GM18520 (cell line): ENCODE measurements at regions not wholly inside any gene's neighbourhood (a gene's known extent, or its start where the extent isn't known, plus 50 kb on each side); places are given as distances from the start of the nearest gene placed in this dataset.
"Not testable (repeated sequence)": the region's sequence is repeated elsewhere in the genome, so short reads cannot be mapped to it uniquely, and the experiment has no call there.

Experiments
- ATAC-seq: cut with Tn5 transposase; IDR thresholded peaks from one replicate; pipeline ENCODE4 v1.9.1; 2021; ENCODE audit not compliant: unreplicated experiment

DNA sequence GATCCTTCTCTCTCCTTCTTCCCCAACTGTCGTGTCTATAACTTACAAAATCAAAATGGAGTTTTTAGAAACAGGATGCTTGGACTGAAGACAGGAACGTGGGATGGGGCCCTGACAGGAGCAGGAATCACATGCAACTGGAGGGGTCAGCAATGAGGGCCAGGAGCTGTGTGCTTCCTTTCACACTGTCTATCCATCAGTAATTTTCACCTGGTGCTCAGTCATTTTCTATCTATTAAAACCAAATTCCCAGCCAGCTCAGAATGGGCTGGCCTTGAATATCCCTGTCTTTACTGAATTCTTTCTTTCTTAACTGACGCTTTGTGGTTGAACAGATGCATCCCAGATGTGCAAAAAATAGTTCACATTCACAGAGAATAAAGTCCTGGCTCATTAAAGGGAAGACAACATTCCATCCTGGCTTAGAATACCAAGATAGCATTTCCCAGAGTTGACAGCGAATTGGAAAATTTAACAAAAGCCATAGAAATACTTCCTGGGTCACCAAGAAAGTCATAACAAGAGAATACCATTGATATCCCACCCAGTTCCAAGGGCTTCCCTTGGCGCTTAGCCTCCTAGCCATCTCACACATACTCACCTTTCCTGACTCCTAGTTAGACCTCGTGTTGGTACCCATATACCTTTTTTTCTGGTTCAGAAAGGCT is 588.1 kb downstream of the TTLL7 start:
- not testable (repeated sequence) for ATAC-seq

DNA sequence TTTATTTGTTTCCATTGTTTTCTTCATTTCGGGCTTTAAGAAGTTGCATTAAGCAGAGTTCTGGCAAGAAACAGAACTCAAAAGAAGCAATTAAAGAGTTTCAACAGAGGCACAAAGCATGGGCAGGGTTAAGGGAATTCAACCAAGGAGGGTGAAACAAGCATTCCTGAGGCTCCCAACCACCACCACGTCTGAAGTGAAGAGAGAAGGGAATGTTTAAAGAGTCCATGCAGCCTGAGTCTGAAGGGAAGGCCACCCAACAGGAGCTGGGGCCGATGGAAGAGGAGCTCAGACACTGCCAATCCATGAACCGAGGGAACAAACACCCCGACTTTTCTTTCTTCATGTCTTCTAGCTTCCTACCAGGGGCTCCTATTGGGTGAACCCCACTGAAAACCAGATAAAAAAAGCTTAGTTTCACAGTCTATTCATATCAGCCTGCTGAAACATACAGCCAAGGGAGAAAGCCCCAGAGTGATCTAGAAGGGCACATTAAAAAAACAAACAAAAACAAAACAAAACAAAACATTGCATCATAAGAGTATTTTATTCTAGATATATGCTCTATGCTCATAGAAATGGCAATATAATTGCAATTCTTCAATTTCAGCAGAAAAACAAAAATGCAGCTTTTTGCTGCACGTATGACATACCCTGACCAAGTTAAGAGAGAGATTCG is 592.1 kb downstream of the TTLL7 start:
- ATAC-seq = not testable (repeated sequence)

DNA sequence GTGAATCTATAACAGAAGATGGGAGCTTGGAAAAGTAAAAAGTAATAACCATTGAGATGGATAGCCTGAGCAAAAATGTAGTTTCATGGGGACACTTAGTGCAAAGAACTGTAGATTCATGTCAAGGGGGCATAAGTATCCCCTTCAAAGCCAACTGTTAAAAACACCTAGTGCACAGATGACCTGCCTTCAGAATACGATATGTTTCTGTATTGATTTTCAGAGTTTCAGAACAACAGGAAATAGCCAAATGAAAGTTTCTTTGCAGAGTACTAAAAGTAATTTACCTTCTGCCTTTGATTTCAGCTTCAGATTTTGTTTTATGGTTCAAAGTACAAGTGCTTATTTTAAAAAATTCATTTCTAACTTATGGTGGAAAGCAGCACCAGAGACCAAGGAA is 593.1 kb downstream of the TTLL7 start:
- peak; percentile 51 for ATAC-seq

DNA sequence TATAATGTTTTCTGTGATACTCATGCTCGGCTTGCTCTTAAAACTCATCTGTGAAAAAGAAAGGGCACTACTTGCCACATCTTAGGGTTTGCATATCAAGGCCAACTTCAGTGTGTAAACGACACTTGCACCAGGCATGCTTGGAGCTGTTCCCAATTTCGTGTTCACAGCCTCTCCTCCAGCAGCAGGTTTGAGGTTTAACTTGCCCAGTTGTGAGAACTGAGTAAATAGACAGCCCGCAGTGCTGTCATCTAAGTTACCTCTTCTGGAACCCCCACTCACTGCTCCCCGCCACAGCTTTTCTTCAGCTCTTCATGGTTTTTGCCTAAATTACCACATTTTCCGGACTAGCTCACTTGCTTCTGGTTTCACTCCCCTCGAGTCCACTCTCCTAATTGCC is 595.4 kb downstream of the TTLL7 start:
- ATAC-seq = not testable (repeated sequence)

DNA sequence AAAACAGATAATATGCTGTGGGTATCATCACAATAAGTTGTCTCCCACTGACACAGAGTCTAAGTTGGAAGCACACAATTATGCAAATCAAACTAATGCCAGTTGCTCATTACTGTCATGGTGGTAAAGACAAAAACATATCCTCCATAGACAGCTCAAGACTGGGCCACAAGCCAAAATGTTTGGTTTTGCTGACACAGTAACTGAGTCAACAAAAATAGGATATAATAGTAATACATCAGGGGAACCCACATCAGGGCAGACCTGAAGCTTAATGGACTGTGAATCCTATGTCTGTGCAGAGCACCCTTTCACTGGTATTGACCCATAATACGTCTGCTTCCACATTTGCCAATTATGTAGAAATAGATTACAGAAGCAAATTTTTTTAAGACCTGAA is 597.8 kb downstream of the TTLL7 start:
- not testable (repeated sequence) for ATAC-seq

DNA sequence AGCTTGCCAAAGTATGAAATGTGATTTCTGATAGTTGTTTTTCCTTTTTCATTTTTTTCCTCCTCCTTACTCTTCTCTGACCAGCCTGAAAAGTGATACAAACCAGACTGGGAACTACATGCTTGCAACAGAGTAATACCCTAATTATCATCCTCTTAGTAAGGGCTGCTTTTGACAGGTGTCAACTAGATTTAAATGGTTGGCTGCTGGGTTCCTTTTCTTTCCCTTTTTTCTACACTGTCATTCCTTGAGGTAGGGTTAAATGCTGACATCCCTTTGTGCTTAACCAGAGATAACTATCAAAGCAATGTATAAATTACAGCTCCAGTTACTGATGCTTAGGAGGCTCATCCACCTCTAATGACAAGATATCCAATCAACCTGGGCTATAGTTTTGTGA is 598.8 kb downstream of the TTLL7 start:
- not testable (repeated sequence) for ATAC-seq

DNA sequence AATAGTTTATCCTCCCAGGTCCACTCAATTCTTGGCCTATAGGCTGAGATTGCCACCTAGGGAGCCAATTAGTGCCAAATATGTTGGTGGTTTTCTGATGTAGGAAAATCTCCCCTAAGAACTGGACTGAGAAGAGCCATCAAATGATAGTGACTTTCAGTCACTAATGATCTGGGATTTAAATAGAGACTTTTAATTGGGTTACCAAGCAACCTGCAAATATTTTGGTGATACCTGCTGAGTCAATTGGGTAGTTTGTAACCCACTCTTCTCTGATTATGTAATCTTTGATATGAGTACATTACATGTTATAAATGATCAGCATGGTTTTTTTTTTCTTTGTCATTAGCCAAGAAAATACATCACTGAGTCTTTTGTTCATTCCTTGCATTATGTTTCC is 600.8 kb downstream of the TTLL7 start:
- not testable (repeated sequence) for ATAC-seq

DNA sequence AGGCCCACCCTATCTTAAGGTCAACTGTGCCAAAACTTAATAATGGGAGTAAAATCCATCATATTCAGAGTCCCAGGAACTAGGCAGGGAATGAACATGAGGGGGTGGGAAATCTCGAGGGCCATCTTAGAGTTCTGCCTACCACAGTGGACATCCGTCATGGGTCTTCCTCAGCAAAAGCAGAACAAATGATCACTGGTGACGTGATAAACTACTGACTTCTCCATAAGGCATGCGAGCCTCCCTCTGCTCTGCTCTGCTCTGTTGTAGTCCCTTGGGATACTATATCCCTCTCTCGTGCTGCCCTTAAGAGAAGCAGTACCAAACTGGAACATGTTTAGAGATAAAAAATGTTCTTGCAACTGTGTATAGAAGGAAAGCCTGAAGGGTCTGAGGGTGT is 603.8 kb downstream of the TTLL7 start:
- not testable (repeated sequence) for ATAC-seq

DNA sequence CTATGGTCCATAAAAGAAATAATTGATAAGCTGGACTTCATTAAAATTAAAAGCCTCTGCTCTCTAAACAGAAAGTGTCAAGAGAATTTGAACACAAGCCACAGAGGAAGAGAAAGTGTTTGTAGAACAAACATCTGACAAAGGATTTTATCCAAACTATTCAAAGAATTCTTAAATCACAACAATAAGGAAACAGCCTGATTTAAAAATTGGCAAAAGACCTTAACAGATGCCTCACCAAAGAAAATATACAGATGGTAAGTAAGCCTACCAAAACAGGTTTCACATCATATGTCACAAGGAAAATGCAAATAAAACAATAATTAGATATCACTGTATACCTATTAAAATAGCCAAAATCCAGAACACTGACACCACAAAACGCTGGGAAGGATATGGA is 612.0 kb downstream of the TTLL7 start:
- ATAC-seq = not testable (repeated sequence)

DNA sequence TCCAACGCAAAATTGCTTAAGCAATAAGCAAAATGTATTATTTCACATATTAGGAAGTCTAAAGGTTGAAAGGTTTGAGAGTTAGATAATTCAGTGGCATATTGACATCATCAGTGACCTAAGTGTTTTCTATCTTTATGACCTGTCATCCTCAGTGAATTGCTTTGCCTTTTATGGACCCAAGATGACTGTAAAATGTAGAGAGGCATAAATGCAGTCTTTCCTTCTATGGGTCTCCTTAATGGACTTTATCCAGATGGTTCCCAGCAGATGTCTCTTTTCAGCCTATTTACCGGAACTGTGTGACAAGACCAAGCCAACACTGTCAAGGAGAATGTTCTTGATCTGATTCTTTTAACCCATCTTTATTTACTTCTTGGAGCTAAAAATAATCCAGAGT is 615.8 kb downstream of the TTLL7 start:
- not testable (repeated sequence) for ATAC-seq

DNA sequence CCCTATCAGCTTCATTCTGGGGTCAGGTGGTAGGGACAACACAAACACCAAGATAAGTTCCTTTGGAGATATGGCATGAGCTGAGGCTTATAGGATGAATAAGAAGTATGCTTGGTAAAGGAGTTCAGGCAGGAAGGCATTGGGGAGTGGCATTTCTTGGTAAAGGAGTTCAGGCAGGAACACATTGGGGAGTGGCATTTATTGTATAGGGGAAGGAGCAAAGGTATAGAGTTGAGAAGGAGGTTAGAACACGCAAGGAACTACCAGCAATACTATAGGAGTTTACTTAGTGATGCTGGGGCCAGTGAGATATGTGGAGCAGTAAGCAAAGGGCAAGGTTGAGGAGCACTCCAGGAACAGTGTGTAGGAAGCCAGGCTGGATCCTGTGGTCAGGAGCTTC is 625.9 kb downstream of the TTLL7 start:
- not testable (repeated sequence) for ATAC-seq

DNA sequence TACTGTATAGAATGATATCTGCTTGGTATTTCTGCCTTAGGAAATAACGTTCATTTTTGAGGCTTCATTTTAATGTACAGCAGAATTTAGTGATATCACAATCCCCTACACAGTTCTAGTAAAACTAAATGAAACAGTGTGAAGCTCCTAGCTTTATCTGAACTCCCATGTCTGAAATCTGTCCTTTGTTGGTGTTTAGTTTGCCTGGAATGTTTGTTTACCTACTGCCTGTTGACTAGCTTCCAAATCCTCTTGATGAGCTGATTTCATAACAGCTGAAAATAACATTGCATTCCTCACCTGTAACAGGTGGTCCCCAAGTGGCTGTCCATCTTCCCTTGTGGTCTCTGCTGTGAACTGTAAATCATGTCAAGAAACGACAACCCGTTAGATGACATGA is 629.1 kb downstream of the TTLL7 start:
- not testable (repeated sequence) for ATAC-seq

DNA sequence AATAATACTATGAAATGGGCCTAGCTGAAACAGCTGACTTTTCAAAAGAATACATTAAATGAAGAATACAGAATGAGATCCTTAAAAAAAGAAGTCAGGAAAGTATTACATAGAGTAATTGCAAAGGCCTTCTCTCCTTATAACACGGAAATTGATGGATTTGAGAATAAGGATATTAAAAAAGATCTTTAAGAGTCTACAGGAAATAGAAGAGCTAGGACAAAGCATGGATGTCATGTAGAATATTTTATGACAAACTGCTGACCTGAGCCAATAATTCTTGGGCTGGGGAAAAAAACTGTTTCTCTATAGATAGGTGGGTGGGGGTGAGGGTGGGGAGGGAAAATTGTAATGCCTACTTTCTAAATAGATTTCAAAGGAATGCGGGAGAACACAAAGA is 633.6 kb downstream of the TTLL7 start:
- not testable (repeated sequence) for ATAC-seq

DNA sequence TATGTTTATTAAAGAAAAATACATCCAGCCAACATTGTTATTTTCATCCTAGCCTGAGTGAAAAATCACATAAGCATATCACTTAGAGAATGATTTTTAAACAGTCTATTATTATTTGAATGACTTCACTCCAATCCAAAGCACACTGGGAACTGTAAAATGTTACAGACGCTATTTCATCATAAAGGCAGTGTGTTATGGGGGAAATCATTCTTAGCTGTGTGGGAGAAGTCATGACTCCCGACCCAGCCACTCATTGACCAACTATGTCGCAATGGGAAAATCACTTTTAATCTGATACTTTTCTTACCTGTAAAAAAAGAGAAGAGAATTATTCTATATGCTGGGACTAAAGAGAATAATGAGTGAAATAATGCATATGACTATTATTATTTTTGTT is 653.6 kb downstream of the TTLL7 start:
- ATAC-seq = not testable (repeated sequence)

DNA sequence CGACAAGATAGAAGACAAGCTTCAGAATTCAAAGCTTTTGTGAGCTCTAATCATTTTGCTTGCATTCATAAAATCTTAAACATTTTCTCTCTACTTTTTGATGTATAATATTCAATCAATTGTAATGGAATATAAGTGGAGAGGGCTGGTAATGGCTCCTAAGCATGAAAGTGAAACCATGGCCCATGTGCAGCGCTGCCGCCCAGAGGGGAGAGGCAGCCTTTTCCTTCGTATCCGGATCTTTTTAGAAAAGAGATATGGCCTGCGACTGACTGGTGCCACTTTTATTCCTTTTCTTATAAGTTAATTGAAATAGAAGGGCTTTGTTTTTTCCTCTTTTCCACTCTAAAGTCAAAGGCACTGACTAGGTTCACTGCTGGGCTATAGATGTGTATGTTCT is 655.2 kb downstream of the TTLL7 start:
- ATAC-seq = not testable (repeated sequence)

DNA sequence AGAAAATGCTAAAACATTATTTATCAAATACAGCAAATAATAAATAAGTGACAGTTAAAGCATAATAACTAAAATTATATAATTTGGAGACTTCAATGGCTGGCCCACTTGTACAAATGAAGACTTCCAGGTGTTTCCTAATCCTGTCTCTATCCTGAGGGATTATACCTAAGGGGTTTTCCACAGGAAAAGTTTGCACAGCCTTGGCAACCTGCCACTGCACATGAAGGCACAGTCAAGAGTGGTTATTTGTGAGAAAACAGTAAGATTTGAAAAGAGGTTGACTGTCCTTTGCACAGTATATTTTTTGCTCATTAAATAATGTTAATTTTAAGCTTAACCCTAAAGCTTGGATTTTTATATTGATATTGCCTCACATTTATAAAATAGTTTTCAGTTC is 655.9 kb downstream of the TTLL7 start:
- ATAC-seq = not testable (repeated sequence)

DNA sequence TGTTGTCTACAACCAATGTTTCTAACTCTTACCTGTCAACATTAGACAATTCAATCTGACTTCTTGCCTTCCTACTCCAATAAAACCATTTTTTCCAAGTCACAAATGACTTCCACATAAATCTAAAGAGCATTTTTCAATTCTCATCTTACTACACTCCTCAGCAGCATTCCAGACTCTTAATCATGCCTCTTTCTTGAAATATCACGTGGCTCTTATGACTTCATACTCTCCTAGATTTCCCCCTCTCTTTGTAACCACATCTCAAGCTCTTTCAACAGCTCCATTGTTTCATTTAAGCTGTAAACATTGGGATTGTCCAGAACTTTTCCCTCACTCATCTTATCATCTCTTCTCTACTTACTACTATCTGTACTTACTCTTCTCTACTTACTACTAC is 666.6 kb downstream of the TTLL7 start:
- ATAC-seq = not testable (repeated sequence)

DNA sequence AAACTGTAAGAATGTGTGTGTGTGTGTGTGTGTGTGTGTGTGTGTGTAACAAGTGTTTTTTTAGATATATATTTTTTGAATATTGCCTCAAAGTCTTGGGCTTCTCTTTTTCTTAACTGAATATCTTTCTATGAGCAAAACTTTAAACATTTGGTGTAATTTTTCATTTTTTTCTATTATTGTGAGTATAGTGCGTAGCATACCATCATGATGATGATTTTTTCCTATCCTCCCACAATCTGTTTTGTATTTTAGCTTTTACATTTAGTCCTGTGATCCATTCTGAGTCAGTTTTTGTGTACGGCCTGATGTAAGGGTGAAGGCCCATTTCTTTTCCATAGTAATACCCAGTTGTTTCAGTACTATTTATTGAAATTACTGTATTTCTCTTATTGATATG is 680.6 kb downstream of the TTLL7 start:
- ATAC-seq = no peak

DNA sequence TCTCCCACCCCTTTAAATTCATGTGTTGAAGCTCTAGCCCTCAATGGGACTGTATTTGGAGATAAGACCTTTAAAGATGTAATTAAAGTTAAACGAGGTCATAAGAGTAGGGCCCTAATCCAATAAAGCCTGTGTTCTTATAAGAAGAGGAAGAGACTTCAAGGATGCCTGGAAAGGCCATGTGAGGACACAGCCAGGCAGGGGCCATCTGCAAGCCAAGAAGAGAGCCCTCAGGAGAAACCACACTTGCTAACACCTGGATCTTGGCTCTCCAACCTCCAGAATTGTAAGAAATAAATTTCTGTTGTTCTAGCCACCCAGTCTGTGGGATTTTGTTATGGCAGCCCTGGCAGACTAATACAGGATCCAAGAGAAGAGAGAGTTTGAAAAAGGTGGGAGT is 683.5 kb downstream of the TTLL7 start:
- ATAC-seq = not testable (repeated sequence)

DNA sequence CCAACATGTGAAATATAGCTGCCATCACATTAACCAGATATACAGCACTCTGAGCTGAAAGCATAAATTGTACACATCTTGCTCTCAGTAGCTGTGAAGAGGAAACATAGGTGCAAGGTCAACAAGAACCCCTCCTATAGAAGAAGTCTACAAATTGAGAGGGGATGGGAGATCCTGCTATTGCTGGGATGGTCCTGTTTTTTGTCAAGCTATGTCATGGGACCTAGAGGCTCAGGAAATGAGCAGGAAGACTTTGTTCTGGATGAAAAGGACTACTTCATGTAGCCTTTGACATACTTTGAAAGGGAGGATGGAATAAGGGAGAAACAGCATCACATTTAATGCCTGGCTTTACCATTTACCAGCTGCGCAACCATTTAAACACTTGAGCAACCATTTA is 688.8 kb downstream of the TTLL7 start:
- not testable (repeated sequence) for ATAC-seq

DNA sequence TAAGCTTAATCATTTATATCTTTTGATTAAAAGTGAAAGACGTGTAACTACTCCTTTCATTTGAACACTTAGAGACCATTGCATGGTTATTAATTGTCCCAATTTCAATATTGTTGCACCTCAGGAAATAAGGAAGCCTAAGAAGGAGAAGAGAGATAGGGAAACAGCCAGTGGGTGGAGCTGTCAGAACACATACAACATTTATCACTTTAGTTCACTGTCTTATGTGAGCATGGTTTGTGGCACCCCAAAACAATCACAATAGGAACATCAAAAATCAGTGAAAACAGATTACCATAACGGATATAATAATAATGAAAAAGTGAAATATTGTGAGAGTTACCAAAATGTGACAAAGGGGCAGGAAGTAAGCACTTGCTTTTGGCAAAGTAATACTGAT is 689.9 kb downstream of the TTLL7 start:
- not testable (repeated sequence) for ATAC-seq

DNA sequence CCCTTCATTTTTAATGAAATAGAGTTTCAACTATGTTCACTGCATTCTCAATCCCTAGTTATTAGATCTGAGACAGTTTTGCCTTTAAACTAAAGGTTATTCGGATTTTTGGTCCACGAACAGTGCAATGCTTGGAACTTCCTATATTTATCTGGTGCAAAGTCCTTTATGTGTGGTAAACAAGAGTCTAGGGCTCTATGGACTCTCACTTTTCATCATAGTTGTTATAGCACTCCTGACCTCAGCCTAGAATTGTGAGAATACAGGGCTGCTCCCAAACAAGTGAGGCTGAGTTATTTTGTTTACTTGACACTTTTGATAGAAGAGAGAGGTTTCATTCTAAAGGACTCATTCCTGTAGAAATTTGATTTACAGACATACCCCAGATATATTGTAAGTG is 692.1 kb downstream of the TTLL7 start:
- ATAC-seq = not testable (repeated sequence)

DNA sequence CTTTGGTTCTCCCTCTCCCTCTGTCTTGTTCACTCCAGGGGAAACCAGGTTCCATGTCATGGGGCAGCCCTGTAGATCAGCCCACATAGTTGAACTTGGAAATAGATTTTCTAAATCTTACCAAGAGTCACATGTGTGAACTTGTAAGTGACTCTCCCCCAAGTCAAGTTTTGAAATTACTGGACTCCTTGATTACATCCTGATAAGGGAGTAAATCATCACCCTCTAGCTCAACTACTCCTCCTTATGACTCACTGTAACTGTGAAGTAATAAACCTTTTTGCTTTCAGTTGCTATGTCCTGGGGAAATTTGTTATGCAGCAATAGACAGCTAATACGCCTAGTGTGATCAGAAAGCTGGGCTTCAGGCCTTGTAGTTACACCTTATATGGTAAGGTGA is 703.3 kb downstream of the TTLL7 start:
- ATAC-seq = peak; percentile 69
